DMS 273 treated with DMSO at 0.1 percent for 48 hours (cell line): ENCODE measurements at regions not wholly inside any gene's neighbourhood (a gene's known extent, or its start where the extent isn't known, plus 50 kb on each side); places are given as distances from the start of the nearest gene placed in this dataset.

Experiments used
- DNase-seq: peaks from one replicate; lab custom pipeline; 2025; lab: John Stamatoyannopoulos, UW

DNA sequence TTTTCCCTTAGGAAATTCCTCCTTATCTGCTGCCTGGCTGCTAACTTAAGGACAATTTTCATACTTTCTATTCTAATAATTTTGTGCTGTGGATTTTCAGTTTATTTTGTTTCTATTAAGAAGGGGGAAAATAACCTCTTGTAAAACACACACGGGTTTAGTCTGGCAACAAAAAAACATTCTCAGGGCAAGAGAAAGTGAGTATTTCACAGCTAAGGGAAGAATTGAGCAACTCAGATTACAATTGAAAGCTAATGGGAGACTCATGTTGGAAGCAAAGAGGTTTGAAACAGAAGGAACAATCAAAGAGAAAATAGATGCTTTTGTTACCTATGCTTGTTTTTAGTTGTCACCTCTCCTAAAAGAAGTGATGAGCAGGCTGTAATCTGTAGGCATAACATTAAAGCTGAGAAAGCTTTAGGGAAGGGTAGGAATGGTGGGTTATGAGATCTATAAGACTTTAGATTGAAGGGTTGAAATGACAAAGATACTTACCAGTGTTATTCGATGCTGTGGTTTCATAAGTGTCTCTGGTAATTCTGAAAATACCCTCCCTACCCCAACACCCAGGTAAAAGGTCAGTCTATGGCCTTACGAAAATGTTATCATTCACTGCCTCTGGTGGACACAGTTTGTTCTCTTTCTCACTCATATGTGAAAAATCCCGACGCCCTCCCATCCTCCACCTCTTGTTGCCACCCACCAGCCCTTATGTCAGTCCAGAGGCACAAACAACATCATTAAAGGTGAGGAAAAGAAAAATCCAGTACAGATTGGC lies 510.9 kb downstream of the TXNL1 start:
- DNase-seq, result no peak

DNA sequence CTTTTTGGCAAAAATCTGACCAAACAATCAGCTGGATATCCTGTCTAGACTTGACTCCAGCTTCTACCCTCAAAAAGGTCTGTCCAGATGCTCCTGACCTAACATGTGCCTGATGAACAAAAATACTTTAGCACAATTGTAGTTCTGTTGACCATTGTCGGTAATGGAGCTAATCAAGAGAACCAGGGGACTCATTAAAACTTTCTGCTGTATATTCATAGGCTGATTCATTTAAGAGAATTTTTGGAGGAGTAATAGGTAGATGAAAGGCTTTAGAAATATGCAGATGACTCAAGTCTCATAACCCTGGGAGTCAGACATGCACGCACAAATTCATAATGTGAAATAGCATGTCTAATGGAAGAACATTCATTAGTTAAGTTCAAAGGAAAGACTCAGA lies 514.2 kb downstream of the TXNL1 start:
- no peak for DNase-seq

GRCh38 chr18:56121669-56122068 lies 516.7 kb downstream of the TXNL1 start:
- no peak for DNase-seq

GRCh38 chr18:56120782-56121181 lies 517.6 kb downstream of the TXNL1 start:
- no peak for DNase-seq

- no peak for DNase-seq
Observed at GRCh38 chr18:56119681-56120080, 518.7 kb downstream of the TXNL1 start.

- DNase-seq, result no peak
Observed at GRCh38 chr18:56118422-56118821, 520.0 kb downstream of the TXNL1 start.

- DNase-seq, result no peak
Observed at GRCh38 chr18:56115071-56116015, 523.0 kb downstream of the TXNL1 start.

GRCh38 chr18:56112984-56113383 lies 525.0 kb upstream of the TCF4 start:
- DNase-seq, result no peak

- no peak for DNase-seq
Observed at GRCh38 chr18:56112013-56112749, 524.2 kb upstream of the TCF4 start.

DNA sequence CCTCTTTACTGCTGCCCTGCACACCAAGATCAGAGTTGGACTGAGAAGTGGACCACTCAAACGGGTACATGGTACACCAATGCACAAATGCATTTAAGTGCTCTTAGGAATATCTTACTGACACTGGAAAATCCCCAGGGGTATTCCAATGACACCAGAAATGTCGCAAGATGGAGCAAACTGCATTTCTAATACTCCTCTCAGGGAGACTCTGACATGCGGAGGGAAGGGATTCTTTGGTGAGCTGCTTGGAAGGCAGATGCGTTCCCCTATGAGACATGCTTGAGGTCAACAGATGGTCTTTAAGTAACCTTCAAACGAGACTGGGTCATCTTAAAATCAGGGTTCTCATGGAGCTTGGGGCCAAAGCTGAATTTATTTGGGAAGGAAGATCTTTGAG lies 521.8 kb upstream of the TCF4 start:
- DNase-seq, result no peak

- DNase-seq, result no peak
Observed at GRCh38 chr18:56108478-56109367, 520.7 kb upstream of the TCF4 start.

GRCh38 chr18:56107821-56108477 lies 520.0 kb upstream of the TCF4 start:
- DNase-seq, result no peak

- DNase-seq, result no peak
Observed at GRCh38 chr18:56100090-56100722, 512.2 kb upstream of the TCF4 start.

- DNase-seq, result no peak
Observed at GRCh38 chr18:56097621-56098020, 509.6 kb upstream of the TCF4 start.

DNA sequence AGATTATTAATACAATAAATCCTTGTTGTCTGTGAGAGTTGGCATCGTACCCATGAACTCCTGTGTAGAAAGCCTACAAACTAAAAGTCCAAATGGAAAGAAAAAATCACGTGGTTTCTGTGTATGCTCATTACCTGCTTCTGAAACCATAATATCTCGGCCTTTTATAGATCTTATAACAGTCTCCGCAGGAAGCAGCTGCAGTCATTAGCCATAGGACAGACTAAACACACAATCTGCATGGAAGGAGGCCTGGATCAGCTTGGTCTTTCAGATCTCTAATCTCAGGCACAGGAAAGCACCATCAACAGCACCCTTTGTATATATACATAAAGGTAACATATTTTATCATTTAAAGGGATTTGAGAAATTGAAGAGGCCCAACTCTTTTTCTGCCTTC lies 508.9 kb upstream of the TCF4 start:
- no peak for DNase-seq

- no peak for DNase-seq
Observed at GRCh38 chr18:56089612-56090258, 501.7 kb upstream of the TCF4 start.

DNA sequence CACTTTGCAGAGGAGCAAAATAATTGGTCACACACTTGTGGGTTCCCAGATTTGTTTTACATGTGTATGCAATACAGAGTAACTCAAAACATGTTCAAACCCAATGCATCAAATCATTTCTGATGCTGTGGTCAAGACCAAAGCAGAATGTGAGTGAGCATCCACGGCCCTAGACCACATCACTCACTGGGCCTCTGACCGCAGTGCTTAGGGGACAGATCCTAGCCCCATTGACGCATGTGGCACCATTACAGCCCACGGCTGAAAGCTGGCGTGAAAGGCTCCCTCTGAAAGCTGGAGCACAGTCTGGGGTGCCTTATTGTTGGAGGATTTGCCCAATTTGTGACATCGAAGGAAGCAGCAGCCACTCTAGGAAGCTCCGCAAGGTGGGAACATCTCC lies 498.8 kb upstream of the TCF4 start:
- DNase-seq, result no peak

GRCh38 chr18:56086176-56086575 lies 498.2 kb upstream of the TCF4 start:
- no peak for DNase-seq

DNA sequence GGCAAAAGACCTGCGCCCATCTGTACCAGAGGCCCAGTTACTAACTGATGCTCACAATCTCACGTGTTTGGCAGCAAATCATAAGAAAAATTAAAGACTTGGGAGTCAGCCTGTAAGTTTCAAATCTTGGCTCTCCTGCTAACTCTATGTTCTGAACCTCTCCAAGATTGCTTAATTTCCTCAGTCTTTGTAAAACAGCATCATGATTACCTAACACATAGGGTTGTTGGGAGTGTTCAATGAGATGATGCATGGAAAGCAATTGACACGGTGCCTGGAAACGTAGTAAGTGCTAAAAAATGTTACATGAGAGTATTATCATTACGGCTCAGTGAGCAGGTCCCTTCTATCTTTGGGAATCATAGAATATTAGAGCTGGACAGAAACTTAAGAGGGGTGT lies 497.6 kb upstream of the TCF4 start:
- DNase-seq, result no peak
